ENCODE measurements at regions not wholly inside any gene's neighbourhood (a gene's known extent, or its start where the extent isn't known, plus 50 kb on each side); places are given as distances from the start of the nearest gene placed in this dataset.

- TF ChIP-seq EZH2 (IDR thresholded peaks at IDR 0.05; ENCODE audit: insufficient read depth, poor library complexity, severe bottlenecking) = no peak
- no peak for TF ChIP-seq EZH2phosphoT487 (IDR thresholded peaks at IDR 0.05; ENCODE audit: insufficient read depth, low read depth)
- Histone ChIP-seq H3K9ac (no peak overlapping the region), H3K9me3 (ENCODE audit: low read depth) (no peaks in the 10 kb centered on the region), H3K4me1 (ENCODE audit: insufficient read depth) (no peaks in the 10 kb centered on the region), H3F3A (ENCODE audit: insufficient read depth) (no peaks in the 10 kb centered on the region), H4K20me1 (ENCODE audit: insufficient read depth) (no peaks in the 10 kb centered on the region), H3K36me3 (ENCODE audit: low read depth) (no peaks in the 10 kb centered on the region), H3K4me2 (ENCODE audit: unreplicated experiment) (no peak overlapping the region), H3K9me2 (ENCODE audit: insufficient read depth) (no peaks in the 10 kb centered on the region), H2AFZ (no peak overlapping the region), H3K27me3 (replicated peaks; ENCODE audit: insufficient read depth) (no peaks in the 10 kb centered on the region), H3K79me2 (ENCODE audit: insufficient read depth) (no peaks in the 10 kb centered on the region), H3K4me3 (no peak overlapping the region), H3K27ac (no peak overlapping the region)
- in situ Hi-C loops (cut with MboI) = no loop called here
- DNase-seq = no peak
- WGBS, 2 experiments (ENCODE audit: low coverage in 1 of 2, low lambda C conversion rate in 2 of 2, missing lambda C conversion rate in 2 of 2) = 23 to 32% methylated on average over 8 of the region's 8 CpGs
Measured at GRCh38 chr20:39452583-39453340, 490.6 kb downstream of the DHX35 start.

DNA sequence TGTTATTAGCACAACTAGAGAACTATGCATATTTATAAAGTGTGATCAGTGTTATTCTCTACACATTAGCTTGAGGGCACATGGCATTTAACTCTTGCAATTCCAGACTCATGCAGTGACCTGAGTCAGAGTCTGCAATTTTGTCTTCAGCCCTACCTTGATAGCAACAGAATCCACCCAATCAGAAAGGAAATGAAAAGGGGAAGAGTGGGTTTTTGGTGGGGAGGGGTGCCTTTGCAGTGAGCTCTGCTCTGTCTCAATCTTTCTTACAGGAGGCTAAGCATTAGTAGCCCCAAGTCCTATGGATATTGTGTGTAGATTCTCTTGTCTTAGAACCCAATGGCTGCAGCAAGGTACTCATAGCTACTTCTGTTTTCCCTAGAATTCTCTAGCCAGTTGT is 489.2 kb downstream of the DHX35 start:
- Histone ChIP-seq H3K4me3 (no peak overlapping the region), H3F3A (ENCODE audit: insufficient read depth) (no peaks in the 10 kb centered on the region), H3K79me2 (ENCODE audit: insufficient read depth) (no peaks in the 10 kb centered on the region), H3K9ac (no peak overlapping the region), H3K9me3 (ENCODE audit: low read depth) (no peaks in the 10 kb centered on the region), H3K4me1 (ENCODE audit: insufficient read depth) (no peaks in the 10 kb centered on the region), H3K9me2 (ENCODE audit: insufficient read depth) (no peaks in the 10 kb centered on the region), H3K36me3 (ENCODE audit: low read depth) (no peaks in the 10 kb centered on the region), H3K4me2 (ENCODE audit: unreplicated experiment) (no peak overlapping the region), H3K27me3 (replicated peaks; ENCODE audit: insufficient read depth) (no peaks in the 10 kb centered on the region), H4K20me1 (ENCODE audit: insufficient read depth) (no peaks in the 10 kb centered on the region), H3K27ac (no peak overlapping the region), H2AFZ (no peak overlapping the region)
- TF ChIP-seq EZH2phosphoT487 (IDR thresholded peaks at IDR 0.05; ENCODE audit: insufficient read depth, low read depth) = no peak
- no peak for TF ChIP-seq EZH2 (IDR thresholded peaks at IDR 0.05; ENCODE audit: insufficient read depth, poor library complexity, severe bottlenecking)
- in situ Hi-C loops (cut with MboI) = no loop called here
- no peak for DNase-seq

GRCh38 chr20:39446397-39446796 is 484.3 kb downstream of the DHX35 start:
- no peak overlapping the region for H2AFZ ChIP-seq
- no peaks in the 10 kb centered on the region for H3K79me2 ChIP-seq (ENCODE audit: insufficient read depth)
- no peaks in the 10 kb centered on the region for H3K9me2 ChIP-seq (ENCODE audit: insufficient read depth)
- H3K4me3 ChIP-seq = no peak overlapping the region
- H3K4me2 ChIP-seq (ENCODE audit: unreplicated experiment) = no peak overlapping the region
- H3K36me3 ChIP-seq (ENCODE audit: low read depth) = no peaks in the 10 kb centered on the region
- no peaks in the 10 kb centered on the region for H3F3A ChIP-seq (ENCODE audit: insufficient read depth)
- in situ Hi-C loops (cut with MboI) = no loop called here
- no peak overlapping the region for H3K27ac ChIP-seq
- H3K9me3 ChIP-seq (ENCODE audit: low read depth) = no peaks in the 10 kb centered on the region
- H3K9ac ChIP-seq = no peak overlapping the region
- H4K20me1 ChIP-seq (ENCODE audit: insufficient read depth) = no peaks in the 10 kb centered on the region
- H3K27me3 ChIP-seq (replicated peaks; ENCODE audit: insufficient read depth) = no peaks in the 10 kb centered on the region
- DNase-seq = no peak
- H3K4me1 ChIP-seq (ENCODE audit: insufficient read depth) = no peaks in the 10 kb centered on the region
- TF ChIP-seq EZH2phosphoT487 (IDR thresholded peaks at IDR 0.05; ENCODE audit: insufficient read depth, low read depth) (no peak), EZH2 (IDR thresholded peaks at IDR 0.05; ENCODE audit: insufficient read depth, poor library complexity, severe bottlenecking) (no peak)
- 0% methylated on average over 2 of the region's 2 CpGs for WGBS, 2 experiments (ENCODE audit: low coverage in 1 of 2, low lambda C conversion rate in 2 of 2, missing lambda C conversion rate in 2 of 2)

DNA sequence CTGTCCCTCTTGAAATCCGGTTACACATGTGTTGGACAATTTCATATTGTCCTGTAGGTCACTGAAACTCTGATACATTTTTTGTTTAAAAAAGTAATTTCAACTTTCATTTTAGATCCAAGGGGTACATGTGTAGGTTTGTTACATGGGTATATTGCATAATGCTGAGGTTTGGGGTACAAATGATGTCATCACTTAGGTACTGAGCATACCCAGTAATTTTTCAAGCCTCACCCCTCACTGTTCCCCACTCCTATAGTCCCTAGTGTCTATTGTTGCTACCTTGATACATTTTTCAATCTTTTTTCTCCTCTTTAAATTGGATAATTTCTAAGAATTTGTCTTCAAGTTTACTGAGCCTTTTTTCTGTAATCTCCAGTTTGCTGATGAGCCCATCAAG is 483.0 kb downstream of the DHX35 start:
- H3K79me2 ChIP-seq (ENCODE audit: insufficient read depth) = no peaks in the 10 kb centered on the region

More for the DNA sequence above, 483.0 kb downstream of the DHX35 start:
- in situ Hi-C loops (cut with MboI) = no loop called here
- TF ChIP-seq EZH2phosphoT487 (IDR thresholded peaks at IDR 0.05; ENCODE audit: insufficient read depth, low read depth) (no peak), EZH2 (IDR thresholded peaks at IDR 0.05; ENCODE audit: insufficient read depth, poor library complexity, severe bottlenecking) (no peak)
- 17 to 32% methylated on average over 1 of the region's 1 CpG for WGBS, 2 experiments (ENCODE audit: low coverage in 1 of 2, low lambda C conversion rate in 2 of 2, missing lambda C conversion rate in 2 of 2)
- no peak overlapping the region for H3K9ac ChIP-seq
- no peak for DNase-seq
- H4K20me1 ChIP-seq (ENCODE audit: insufficient read depth) = no peaks in the 10 kb centered on the region
- no peak overlapping the region for H2AFZ ChIP-seq
- no peaks in the 10 kb centered on the region for H3F3A ChIP-seq (ENCODE audit: insufficient read depth)
- no peak overlapping the region for H3K4me3 ChIP-seq
- H3K9me3 ChIP-seq (ENCODE audit: low read depth) = no peaks in the 10 kb centered on the region
- H3K27ac ChIP-seq = no peak overlapping the region
- no peaks in the 10 kb centered on the region for H3K9me2 ChIP-seq (ENCODE audit: insufficient read depth)
- no peaks in the 10 kb centered on the region for H3K27me3 ChIP-seq (replicated peaks; ENCODE audit: insufficient read depth)
- H3K36me3 ChIP-seq (ENCODE audit: low read depth) = no peaks in the 10 kb centered on the region
- no peaks in the 10 kb centered on the region for H3K4me1 ChIP-seq (ENCODE audit: insufficient read depth)
- no peak overlapping the region for H3K4me2 ChIP-seq (ENCODE audit: unreplicated experiment)
